HG03039 (cell line): ENCODE measurements at regions not wholly inside any gene's neighbourhood (a gene's known extent, or its start where the extent isn't known, plus 50 kb on each side); places are given as distances from the start of the nearest gene placed in this dataset.
"Not testable (repeated sequence)": the region's sequence is repeated elsewhere in the genome, so short reads cannot be mapped to it uniquely, and the experiment has no call there.

Source experiments
- ATAC-seq: cut with Tn5 transposase; IDR thresholded peaks from one replicate; pipeline ENCODE4 v1.9.1; 2021; ENCODE audit warnings: mild to moderate bottlenecking, moderate library complexity; ENCODE audit not compliant: unreplicated experiment

DNA sequence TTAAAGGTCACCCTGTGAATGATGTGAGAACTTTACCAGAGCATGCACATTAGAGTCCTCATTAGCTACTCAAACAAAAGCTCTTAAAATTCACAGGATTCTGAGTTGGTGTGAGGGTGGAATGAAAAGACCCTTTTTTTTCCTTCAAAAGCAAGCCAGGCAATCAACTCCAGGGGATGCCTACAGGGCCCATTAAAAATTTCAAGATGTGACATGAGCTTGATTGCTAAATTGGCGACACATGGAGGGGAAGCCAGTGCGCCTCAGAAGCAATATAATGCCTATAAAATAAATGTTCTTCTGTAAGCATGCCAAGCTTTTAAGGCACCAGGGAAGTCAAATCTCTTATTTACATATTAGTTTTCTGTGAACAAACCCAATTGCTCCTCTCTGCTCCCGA, 328.8 kb upstream of the SUCLG2 start:
- no peak for ATAC-seq

DNA sequence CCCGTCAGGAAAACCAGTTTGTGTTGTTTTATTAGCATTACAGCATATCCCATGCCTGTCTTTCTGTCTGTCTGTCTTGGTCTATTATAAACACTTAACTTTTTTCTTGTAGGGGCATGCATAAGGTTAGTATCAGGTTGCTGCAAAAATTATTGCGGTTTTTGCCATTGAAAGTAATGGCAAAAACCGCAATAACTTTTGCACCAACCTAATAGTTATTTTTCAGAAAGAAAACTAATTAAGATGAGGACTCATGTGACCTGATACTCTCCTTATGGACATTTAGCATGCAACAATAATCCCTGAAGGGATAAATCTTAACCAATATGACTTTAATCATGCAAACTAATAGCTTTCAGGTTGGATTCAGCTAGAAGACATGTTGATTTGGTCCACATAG, 326.7 kb upstream of the SUCLG2 start:
- ATAC-seq = no peak

DNA sequence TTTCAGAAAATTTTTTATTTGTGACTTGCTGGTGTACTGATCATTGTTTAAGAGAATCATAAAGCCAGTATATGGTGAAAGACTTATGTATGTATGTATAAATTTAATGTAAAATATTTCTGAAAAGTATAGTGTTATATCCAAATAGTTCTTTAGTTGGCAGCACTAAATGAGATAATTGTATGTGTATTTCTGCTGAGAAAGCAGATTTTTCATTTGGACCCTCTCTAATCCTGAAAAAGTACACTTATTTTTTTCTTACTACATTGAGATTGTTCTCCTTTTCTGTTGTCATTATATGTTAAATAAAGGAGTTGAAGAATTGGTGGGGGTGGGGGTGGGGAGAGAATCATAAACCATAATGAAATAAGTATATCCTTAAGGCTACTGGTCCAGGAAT, 324.9 kb upstream of the SUCLG2 start:
- no peak for ATAC-seq

DNA sequence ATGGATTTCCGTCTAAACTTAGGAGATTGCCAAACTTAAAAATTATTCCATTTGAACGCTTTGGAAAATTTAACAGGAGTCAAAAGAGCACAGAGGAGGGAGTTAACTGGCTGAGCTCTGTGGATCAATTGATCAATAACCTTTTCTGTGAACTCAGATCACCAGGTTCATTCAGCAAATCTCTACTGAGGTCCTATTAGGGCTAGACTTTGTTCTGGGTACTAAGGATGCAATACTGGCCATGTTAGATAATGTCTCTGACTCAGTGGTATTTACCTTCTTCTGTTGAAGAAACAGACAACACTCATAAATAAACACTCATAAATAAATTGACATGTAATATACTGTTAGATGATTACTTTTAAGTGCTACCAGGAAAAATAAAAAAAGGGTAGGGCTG, 323.4 kb upstream of the SUCLG2 start:
- ATAC-seq = no peak

DNA sequence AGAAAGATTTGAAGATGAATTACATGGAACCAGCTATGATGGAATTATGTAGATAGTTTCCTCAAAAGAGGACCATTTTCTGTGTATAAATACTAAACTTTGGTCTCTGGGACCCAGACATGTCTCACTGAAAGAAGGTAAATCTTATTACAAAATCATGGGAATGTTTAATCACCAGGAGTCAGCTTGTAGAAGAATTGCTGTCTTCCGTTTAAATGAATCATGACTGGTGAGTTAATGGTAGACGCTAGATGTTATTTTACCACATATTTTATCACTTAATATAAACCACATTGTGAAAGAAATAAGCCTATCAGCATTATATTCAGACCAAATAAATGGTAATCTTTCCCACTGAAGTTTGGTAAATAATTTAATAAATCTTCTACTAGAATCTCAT, 322.3 kb upstream of the SUCLG2 start:
- no peak for ATAC-seq

DNA sequence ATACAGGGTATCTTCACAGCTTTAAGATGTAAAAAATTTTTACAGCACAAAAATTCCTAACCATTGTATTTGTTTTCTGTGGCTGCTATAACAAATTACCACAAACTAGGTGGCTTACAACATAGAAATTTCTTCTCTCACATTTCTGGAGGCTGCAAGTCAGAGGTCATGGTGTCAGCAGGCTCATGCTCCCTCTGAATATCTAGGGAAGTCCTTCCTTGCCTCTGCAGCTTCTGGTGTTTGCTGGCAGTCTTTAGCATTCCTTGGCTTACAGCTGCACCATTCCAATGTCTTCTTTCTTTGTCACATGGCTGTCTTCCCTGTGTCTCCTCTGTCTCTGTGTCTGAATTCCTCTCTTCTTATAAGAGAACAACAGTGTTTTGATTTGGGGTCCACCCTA, 310.2 kb upstream of the SUCLG2 start:
- no peak for ATAC-seq

DNA sequence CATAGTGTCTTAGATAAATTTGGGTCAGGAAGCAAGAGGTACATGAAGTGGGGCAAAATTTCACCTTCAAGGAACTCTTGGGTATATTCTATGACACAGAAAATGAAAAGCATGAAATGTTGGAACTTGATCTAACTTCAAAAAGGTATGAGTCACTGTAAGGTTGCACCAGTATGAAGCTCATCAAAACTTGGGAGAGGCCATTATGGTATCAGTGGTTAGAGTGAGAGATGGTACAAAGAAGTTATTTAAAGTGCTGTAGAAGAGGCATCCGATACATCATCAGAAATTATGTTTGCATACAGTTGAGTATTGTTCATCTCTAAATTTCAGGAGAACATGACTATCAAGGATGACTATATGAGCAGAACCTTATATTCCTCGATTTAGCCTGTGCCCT, 302.9 kb upstream of the SUCLG2 start:
- ATAC-seq = no peak

DNA sequence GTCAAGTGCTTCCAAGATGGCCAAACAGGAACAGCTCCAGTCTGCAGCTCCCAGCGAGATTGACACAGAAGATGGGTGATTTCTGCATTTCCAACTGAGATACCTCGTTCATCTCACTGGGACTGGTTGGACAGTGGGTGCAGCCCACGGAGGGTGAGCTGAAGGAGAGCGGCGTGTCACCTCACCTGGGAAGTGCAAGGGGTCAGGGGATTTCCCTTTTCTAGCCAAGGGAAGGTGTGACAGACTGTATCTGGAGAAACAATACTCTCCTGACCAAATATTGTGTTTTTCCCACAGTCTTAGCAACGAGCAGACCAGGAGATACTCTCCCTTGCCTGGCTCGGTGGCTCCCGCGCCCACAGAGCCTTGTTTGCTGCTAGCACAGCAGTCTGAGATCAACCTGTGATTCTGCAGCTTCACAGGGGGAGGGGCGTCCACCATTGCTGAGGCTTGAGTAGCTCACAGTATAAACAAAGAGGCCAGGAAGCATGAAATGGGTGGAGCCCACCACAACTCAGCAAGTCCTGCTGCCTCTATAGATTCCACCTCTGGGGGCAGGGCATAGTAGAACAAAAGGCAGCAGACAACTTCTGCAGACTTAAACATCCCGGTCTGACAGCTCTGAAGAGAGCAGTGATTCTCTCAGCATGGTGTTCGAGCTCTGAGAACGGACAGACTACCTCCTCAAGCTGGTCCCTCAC, 293.5 kb upstream of the SUCLG2 start:
- ATAC-seq = no peak

DNA sequence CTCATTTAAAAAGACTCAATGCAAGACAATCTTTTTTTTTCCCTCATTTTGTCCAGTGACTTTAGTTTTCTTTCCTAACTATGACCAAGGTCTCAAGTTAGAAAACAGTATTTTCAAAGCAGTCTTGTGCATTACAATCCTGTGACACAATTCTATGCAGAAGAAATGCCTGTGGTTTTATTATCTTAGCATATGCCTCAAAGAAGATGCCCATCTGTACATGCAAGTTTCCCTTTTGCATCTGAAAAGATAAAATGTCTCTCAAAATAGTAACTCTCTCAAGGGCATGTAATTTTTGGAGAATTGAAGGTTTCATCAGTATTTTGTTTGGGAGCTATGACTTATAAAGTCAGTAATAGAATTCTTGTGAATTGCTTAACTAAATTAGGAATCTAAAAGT, 292.0 kb upstream of the SUCLG2 start:
- no peak for ATAC-seq

DNA sequence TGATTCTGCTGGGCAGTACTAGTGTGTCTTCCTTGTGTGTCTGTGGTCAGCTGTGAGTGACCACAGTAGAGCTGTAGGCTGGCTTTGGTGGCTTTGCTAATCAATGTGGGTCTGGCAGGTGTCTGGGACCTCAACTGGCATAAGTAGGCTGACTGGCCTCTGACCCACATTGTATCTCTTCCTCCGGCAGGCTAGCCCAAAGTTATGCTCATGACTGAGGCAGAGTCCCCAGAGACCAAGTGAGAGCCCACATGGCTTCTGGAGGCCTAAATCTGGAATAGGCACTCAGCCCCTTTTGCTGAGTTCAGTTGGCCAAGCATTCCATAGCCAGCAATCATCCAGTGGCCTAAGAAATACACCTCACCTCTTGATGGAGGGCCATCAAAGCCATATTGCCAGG, 289.1 kb upstream of the SUCLG2 start:
- no peak for ATAC-seq

DNA sequence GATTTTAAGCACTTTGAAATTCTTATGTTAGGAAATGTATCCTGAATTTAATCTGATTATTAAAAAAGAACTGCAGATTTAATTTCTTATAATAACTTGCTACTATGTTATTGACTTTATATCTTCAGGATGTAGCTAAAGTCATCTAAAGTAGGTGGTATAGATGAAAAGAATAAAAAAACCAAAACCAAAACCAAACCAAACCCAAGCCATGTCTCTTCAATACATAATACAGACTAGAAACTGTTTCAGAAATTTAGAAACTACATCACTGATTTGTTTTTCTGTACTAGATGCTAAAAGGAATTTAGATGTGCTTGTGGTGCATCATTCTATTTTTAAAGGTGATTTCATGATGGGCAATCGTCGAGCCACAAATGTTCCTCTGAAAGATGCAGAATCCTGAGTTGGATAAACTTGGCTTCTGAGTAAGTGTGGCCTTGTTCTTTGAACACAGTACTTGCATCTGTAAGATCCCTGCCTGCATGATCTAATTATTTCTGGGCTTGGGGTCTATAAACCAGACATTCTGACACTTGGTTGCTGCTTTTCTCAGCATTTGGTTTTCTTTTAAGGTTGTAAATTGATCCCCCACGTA, 287.1 kb upstream of the SUCLG2 start:
- ATAC-seq = no peak

DNA sequence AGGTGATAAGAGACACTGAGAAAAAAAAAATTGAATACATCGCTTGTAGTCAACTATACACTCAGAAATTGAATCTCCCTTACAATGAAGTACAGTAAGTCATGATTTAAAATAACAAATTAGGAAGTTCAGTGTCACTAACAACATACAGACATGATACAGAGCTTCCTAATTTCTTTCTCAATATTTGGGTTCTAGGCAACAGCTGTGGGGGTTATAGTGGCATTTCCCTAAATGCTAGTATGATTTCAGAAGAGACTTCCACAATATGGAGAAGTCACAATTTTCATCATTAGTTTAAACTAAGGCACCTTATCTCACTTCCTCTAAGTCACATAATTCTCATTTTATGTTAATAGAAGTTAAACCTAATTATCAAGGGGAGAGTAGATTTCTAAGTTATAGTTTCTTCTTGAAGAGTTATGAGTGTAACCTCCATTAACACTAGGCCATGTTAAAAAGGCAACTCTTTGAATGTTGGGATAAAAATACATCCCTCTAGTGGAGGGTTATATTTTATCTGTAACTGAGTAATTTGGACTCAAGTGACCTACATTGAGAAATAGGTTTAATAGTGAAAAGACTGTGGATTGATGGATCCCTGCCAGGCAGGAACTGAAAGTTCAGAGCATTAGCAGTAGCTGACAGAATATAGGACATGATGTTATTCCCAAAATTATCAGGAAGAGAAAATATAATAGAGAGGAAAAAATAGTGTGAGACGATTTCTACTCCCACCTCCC, 286.0 kb upstream of the SUCLG2 start:
- ATAC-seq = no peak

DNA sequence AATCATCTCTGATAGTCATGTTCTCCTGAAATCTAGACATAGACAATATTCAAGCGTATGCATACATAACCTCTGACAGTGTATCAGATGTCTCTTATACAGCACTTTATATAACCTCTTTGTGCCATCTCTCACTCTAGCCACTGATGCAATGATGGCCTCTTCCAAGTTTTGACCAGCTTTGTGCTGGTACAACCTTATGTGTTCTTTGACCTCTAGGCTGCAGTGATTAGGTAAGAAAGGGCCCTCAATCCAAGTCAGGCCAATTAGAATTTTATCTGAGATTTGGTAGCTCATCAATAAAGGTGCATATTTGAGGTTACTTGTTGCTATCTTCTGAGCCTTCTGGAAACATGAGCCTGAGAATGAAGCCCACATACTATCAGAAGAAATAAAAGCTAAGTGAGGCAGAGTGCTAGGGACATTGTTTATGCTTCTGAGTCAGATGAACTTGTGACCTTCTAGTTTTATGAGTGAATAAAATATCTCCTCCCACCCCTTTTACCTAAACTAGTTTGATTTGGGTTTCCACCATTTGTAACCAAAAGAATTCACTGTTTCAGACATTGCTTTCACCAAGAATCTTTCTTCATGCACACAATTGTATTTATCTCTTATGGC, 283.2 kb upstream of the SUCLG2 start:
- ATAC-seq = no peak

DNA sequence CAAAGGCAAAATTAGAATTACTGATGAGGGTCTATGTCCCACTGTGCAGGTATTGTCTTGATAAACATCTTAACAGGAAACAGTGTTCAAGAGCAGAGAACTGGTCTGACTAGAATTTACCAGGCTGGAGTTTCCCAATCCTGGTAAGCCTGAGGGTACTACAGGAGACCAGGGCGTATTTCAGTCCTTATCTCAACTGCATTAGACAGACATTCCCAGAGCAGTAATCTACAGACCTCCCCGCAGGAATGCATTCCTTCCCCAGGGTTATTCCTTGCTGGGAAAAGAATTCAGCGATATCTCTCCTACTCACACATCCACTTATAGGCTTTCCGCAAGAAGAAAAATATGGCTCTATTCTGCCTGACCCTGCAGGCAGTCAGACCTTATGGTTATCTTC, 276.0 kb upstream of the SUCLG2 start:
- ATAC-seq = not testable (repeated sequence)

DNA sequence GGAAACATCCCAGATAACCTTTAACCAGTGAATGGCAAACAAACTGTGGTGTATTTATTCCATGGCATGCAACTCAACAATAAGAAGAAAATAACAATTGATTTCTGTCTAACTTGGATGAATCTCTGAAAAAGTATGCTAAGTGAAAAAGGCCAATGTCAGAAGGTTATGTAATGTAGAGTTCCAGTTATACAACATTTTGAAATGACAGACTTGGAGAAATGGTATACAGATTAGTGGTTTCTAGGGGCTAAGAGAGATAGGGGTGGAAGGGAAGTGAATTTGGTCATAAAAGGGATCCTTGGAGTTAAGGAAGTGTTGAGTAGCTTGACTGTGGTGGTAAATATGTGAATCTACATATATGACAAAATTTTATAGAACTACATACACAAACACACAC, 269.4 kb upstream of the SUCLG2 start:
- no peak for ATAC-seq

DNA sequence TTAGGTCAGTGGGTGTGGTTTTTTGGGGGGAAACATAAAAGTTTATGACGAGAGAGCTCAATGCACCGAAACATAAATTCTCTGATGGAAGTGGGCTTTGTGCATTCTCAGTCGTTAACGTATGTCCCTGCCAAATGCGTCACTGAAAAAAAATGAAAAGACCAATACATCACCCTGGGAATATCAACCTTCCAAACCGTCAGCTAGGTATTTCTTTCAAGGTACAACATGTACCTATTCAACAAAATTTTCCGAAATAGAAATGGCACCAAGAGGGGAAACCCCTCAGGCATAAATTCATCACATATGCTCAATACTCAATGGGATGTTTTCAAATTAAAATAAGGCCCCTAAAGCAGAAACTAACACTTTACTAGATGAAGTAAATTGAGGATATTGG, 266.6 kb upstream of the SUCLG2 start:
- ATAC-seq = no peak

DNA sequence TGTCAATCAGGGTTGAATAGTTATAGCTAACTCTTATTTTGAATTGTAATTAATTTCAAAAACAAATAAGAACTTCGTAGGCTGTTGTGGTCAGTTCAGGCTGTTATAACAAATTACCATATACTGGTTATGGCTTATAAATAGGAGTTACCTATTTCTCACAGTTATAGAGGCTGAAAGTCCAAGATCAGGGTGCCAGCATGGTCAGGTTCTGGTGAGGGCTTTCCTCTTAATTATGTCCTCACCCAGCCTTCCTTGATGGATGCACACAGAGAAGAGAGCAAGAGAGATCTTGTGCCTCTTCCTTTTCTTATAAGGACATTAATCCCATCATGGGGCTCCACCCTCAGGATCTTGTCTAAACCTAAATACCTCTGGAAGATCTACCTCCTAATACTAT, 265.9 kb upstream of the SUCLG2 start:
- no peak for ATAC-seq

DNA sequence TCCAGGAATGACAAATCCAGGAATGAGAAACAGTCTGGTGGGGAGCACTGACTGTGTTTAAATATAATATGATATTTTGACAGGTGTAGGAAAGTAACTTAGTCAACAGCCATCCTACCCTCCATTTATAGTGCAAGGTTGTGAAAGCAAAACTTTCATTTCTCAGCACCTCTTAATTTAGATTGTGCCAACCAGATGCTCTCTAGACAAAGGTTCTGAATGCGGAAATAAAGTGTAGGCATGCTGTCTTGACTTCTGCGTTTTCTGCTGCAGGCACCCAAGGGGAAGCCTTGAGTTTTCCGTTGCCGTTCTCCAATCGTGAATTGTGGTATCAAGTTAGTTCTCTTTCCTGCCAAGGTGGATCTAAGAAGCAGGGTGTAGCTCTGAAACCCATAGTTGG, 261.9 kb upstream of the SUCLG2 start:
- ATAC-seq = no peak

DNA sequence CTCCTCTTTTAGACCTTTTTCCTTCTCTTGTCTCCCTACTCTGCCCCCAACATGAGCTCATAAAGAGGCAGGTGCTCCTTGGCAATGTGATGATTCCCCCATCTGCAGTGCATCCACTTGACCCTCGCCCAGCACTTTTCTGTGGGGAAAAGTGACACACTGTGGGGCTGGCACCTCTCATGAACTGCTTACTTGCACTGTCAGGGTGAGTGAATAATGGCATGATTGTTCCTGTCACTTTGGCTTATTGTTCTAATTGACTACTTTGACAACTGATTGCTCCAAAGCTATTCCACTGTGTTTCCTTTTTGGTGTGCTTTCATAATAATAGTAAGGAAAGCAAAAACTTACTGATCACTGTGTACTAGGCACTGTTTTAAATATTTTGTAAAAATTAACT, 253.3 kb upstream of the SUCLG2 start:
- ATAC-seq = no peak

DNA sequence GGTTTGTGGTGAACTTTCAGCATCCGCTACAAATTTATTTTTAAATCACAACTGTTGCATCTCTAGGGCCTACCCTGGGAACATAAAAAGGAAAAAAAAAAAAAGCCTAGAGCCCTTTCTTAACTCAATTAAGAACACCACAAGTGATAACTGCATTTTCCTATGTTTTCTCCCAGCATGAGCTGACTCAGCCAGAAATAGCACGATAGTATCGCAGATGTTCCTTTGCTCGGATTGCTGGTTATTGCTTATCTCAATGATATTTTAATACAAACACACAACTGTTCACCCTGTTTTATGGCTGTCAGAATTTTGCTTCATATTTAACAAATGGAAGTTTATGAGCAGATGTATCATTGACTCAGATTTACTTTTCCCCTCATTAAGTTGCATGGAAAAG, 251.8 kb upstream of the SUCLG2 start:
- ATAC-seq = no peak

DNA sequence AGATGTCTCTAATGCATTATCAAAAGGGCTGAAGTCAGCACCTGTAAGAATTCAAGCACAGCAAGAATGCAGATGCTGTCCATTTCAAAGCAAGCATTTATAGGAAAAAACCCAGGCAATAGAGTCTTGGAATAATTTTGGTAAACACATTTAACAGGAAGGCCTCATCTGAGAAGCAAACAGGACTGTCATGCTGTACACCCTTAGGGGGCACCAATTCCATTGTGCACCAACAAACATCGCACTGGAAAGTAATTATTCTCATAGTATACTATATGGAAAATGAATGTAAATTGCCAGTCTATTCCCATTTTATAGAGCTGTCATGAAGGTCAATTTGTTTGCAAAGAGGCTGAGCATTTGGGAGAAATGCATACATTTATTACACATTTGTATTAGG, 247.3 kb upstream of the SUCLG2 start:
- ATAC-seq = no peak

DNA sequence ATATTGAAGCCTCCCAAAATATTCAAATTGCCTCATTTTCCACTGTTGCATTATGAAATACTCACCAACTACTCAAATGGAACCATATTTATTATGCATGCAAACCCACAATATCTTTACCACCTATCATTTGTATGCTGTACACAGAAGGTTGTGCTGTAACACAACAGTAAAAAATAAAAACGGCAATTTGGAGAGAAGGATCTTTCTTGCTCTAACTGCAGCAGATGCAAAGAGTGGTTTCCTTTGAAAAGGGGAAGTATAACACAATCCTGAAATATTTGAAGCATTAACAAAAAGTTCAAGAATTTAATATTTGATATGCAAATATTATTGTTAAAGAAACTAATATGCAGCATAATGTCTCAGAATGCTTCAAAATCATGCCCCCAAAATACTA, 244.5 kb upstream of the SUCLG2 start:
- ATAC-seq = no peak
